K562 (cell line): ENCODE measurements at regions not wholly inside any gene's neighbourhood (a gene's known extent, or its start where the extent isn't known, plus 50 kb on each side); places are given as distances from the start of the nearest gene placed in this dataset.

ENCODE experiments used
- BHLHE40 ChIP-seq: IDR thresholded peaks from 2 replicates; pipeline ENCODE4 v1.6.1; 2011; ENCODE audit warnings: low read length, improper control_type of control experiment
- CCAR2 ChIP-seq: fragments of 200-400 bp; formaldehyde crosslinking; IDR thresholded peaks from 2 replicates; pipeline ENCODE4 v1.6.1; 2017; ENCODE audit warnings: mild to moderate bottlenecking, low read depth, low read length
- KAT7 ChIP-seq: sonication (generic); formaldehyde crosslinking; IDR thresholded peaks from 2 replicates; pipeline ENCODE4 v1.8.0; 2022; ENCODE audit warnings: missing genetic modification reagents, mild to moderate bottlenecking, borderline replicate concordance
- MXI1 ChIP-seq: IDR thresholded peaks from 2 replicates; pipeline ENCODE4 v1.6.1; 2011; ENCODE audit warnings: low read depth, mild to moderate bottlenecking, improper control_type of control experiment, low read length
- RCOR1 ChIP-seq, 2 experiments: IDR thresholded peaks; 2 replicates each; pipeline ENCODE4 v1.6.1; 2012; ENCODE audit warnings: low read depth in 2 of 2, low read length in 2 of 2, borderline replicate concordance in 1 of 2, improper control_type of control experiment in 1 of 2
- YY1 ChIP-seq, 3 experiments: IDR thresholded peaks; 2 replicates each; pipeline ENCODE4 v1.6.1; 2011; ENCODE audit warnings: low read length in 2 of 3, mild to moderate bottlenecking in 2 of 3, moderate library complexity in 2 of 3, borderline replicate concordance in 1 of 3, control low read depth in 1 of 3, low read depth in 1 of 3; ENCODE audit not compliant: insufficient read depth in 3 of 3, insufficient replicate concordance in 2 of 3, control insufficient read depth in 1 of 3, insufficient read length in 1 of 3; ENCODE audit errors: extremely low read depth in 1 of 3
- ZNF175 ChIP-seq: fragments of 200-800 bp; sonication (Bioruptor generic); IDR thresholded peaks from 2 replicates; pipeline ENCODE4 v1.6.1; 2016; ENCODE audit warnings: low read depth, mild to moderate bottlenecking, missing genetic modification characterization, missing compliant biosample characterization
- ZNF212 ChIP-seq: fragments of 450-650 bp; formaldehyde crosslinking; IDR thresholded peaks from 2 replicates; pipeline ENCODE4 v1.4.0; 2020; ENCODE audit warnings: mild to moderate bottlenecking
- ZNF766 ChIP-seq: fragments of 200-800 bp; sonication (Bioruptor generic); conservative IDR thresholded peaks from 2 replicates; pipeline ENCODE4 v1.6.1; 2016; ENCODE audit warnings: missing genetic modification characterization, missing compliant biosample characterization
- TF ChIP-seq, protein P1 (sequence below), 2 experiments: fragments of 200-800 bp in 1 of 2; sonication (Bioruptor generic) in 1 of 2; sonication (generic) in 1 of 2; formaldehyde crosslinking in 1 of 2; IDR thresholded peaks in 1 of 2; conservative IDR thresholded peaks in 1 of 2; 2 replicates each; pipeline versions ENCODE4 v1.5.0 to v1.6.1; 2016 to 2020; ENCODE audit warnings: missing compliant biosample characterization in 1 of 2, missing genetic modification characterization in 1 of 2, missing genetic modification reagents in 1 of 2
- TF ChIP-seq, protein P2 (sequence below): sonication (generic); formaldehyde crosslinking; IDR thresholded peaks from 2 replicates; pipeline ENCODE4 v1.9.0; 2022; ENCODE audit warnings: mild to moderate bottlenecking, missing genetic modification reagents
- TF ChIP-seq, protein P3 (sequence below), 2 experiments: IDR thresholded peaks; 2 replicates each; pipeline ENCODE4 v1.6.1; 2011; ENCODE audit warnings: borderline replicate concordance in 1 of 2, control low read depth in 1 of 2, low read depth in 1 of 2, low read length in 1 of 2, mild to moderate bottlenecking in 1 of 2, mixed read lengths in 1 of 2, moderate library complexity in 1 of 2; ENCODE audit not compliant: insufficient read depth in 1 of 2, insufficient read length in 1 of 2, poor library complexity in 1 of 2, severe bottlenecking in 1 of 2; ENCODE audit errors: extremely low read depth in 1 of 2
- TF ChIP-seq, protein P4 (sequence below): sonication (generic); formaldehyde crosslinking; IDR thresholded peaks from 2 replicates; pipeline ENCODE4 v1.8.0; 2022; ENCODE audit warnings: missing genetic modification reagents, mild to moderate bottlenecking, borderline replicate concordance
- TF ChIP-seq, protein P5 (sequence below): fragments of 450-650 bp; conservative IDR thresholded peaks from 2 replicates; pipeline ENCODE4 v1.6.1; 2016; ENCODE audit warnings: missing genetic modification characterization, low read depth, mild to moderate bottlenecking, missing compliant biosample characterization, moderate library complexity

DNA sequence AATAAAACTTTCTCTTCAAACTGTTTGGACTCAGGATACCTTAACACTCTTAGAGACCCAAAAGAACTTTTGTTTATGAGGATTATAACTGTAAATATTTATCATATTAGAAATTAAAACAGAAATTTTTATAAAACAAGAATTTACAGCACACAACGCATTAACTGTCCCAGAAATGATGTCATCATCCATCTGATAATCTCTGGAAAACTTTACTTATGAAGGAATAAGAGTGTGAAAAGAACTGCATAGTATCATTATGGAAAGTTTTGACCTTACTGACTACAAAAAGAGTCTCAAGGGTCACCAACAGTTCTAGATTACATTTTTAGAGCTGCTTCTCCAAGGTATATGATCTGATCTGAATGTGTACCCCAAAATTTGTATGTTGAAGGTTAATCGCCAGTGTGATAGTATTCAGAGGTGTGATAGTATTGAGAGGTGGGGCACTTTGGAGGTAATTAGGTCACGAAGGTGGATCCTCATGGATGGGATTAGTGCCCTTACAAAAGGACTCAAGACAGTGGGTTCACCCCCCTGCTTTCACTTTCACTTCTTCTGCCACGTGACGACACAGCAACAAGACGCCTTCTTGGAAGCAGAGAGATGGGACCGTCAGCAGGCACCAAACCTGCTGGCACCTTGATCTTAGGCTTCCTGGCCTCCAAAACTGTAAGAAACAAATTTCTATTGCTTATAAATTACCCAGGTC is 95.7 kb upstream of the NR5A2 start (continued):
- peak in 1 of 3 experiments; percentile 43 for TF ChIP-seq YY1 (IDR thresholded peaks at IDR 0.05; ENCODE audit: borderline replicate concordance in 1 of 3, control insufficient read depth in 1 of 3, extremely low read depth in 1 of 3, insufficient read depth in 3 of 3, insufficient read length in 1 of 3, insufficient replicate concordance in 2 of 3, low read depth in 1 of 3, low read length in 2 of 3)
- TF ChIP-seq, protein P1, sequence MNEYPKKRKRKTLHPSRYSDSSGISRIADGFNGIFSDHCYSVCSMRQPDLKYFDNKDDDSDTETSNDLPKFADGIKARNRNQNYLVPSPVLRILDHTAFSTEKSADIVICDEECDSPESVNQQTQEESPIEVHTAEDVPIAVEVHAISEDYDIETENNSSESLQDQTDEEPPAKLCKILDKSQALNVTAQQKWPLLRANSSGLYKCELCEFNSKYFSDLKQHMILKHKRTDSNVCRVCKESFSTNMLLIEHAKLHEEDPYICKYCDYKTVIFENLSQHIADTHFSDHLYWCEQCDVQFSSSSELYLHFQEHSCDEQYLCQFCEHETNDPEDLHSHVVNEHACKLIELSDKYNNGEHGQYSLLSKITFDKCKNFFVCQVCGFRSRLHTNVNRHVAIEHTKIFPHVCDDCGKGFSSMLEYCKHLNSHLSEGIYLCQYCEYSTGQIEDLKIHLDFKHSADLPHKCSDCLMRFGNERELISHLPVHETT (CRISPR knock-in tag; conservative IDR thresholded peaks at IDR 0.05 in 1 of 2, IDR thresholded peaks at IDR 0.05 in 1 of 2) = peak in 1 of 2 experiments; percentile 56; a peak in 1 of 4 replicates
- TF ChIP-seq, protein P2, sequence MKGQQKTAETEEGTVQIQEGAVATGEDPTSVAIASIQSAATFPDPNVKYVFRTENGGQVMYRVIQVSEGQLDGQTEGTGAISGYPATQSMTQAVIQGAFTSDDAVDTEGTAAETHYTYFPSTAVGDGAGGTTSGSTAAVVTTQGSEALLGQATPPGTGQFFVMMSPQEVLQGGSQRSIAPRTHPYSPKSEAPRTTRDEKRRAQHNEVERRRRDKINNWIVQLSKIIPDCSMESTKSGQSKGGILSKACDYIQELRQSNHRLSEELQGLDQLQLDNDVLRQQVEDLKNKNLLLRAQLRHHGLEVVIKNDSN (CRISPR knock-in tag) = peak; percentile 88
- TF ChIP-seq, protein P3, sequence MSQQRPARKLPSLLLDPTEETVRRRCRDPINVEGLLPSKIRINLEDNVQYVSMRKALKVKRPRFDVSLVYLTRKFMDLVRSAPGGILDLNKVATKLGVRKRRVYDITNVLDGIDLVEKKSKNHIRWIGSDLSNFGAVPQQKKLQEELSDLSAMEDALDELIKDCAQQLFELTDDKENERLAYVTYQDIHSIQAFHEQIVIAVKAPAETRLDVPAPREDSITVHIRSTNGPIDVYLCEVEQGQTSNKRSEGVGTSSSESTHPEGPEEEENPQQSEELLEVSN (IDR thresholded peaks at IDR 0.05; ENCODE audit: borderline replicate concordance in 1 of 2, extremely low read depth in 1 of 2, insufficient read depth in 1 of 2, insufficient read length in 1 of 2, low read depth in 1 of 2, low read length in 1 of 2, poor library complexity in 1 of 2, severe bottlenecking in 1 of 2) = peak in 1 of 2 experiments; percentile 44
- no peak for TF ChIP-seq CCAR2
- TF ChIP-seq, protein P4, sequence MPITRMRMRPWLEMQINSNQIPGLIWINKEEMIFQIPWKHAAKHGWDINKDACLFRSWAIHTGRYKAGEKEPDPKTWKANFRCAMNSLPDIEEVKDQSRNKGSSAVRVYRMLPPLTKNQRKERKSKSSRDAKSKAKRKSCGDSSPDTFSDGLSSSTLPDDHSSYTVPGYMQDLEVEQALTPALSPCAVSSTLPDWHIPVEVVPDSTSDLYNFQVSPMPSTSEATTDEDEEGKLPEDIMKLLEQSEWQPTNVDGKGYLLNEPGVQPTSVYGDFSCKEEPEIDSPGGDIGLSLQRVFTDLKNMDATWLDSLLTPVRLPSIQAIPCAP (CRISPR knock-in tag) = peak; percentile 90; the same call in 1 of the 2 replicates
- TF ChIP-seq ZNF175 (CRISPR knock-in tag) = 0 out of 2 replicates have a peak, but pooled peaks have one; percentile 54
- peak; percentile 32; the same call in 1 of the 2 replicates for TF ChIP-seq ZNF766 (CRISPR knock-in tag)
- no peak for TF ChIP-seq KAT7
- peak; percentile 71 for TF ChIP-seq BHLHE40
- TF ChIP-seq RCOR1 (IDR thresholded peaks at IDR 0.05; ENCODE audit: borderline replicate concordance in 1 of 2, low read depth in 2 of 2, low read length in 2 of 2) = no peak
- TF ChIP-seq, protein P5, sequence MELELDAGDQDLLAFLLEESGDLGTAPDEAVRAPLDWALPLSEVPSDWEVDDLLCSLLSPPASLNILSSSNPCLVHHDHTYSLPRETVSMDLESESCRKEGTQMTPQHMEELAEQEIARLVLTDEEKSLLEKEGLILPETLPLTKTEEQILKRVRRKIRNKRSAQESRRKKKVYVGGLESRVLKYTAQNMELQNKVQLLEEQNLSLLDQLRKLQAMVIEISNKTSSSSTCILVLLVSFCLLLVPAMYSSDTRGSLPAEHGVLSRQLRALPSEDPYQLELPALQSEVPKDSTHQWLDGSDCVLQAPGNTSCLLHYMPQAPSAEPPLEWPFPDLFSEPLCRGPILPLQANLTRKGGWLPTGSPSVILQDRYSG = peak; percentile 81; the same call in 1 of the 2 replicates
- TF ChIP-seq ZNF212 (CRISPR knock-in tag) = no peak
- TF ChIP-seq MXI1 = 0 out of 2 replicates have a peak, but pooled peaks have one; percentile 26
